OCI-LY1 (cell line): ENCODE measurements at regions not wholly inside any gene's neighbourhood (a gene's known extent, or its start where the extent isn't known, plus 50 kb on each side); places are given as distances from the start of the nearest gene placed in this dataset.

Experiments
- H2AFZ ChIP-seq: fragments of 200-600 bp; sonication (generic), shearing (Covaris generic); 2 replicates; pipeline ENCODE4 v1.6.0; 2014; ENCODE audit warnings: antibody characterized with exemption, mild to moderate bottlenecking, low read length
- H3F3A ChIP-seq: fragments of 200-600 bp; sonication (generic), shearing (Covaris generic); 2 replicates; pipeline ENCODE4 v1.6.0; 2014; ENCODE audit warnings: mild to moderate bottlenecking, antibody characterized with exemption, low read length, moderate library complexity; ENCODE audit not compliant: insufficient read depth
- H3K27ac ChIP-seq: fragments of 200-600 bp; sonication (generic); 2 replicates; pipeline ENCODE4 v1.5.1; 2014; ENCODE audit warnings: low read length, mixed run types, mild to moderate bottlenecking, low read depth; ENCODE audit not compliant: poor library complexity, severe bottlenecking
- H3K27me3 ChIP-seq: fragments of 200-600 bp; sonication (generic); 2 replicates; pipeline ENCODE4 v1.6.0; 2014; ENCODE audit warnings: antibody characterized with exemption, mild to moderate bottlenecking, low read length, moderate library complexity; ENCODE audit not compliant: insufficient read depth
- H3K36me3 ChIP-seq: fragments of 200-600 bp; sonication (generic); 2 replicates; pipeline ENCODE4 v1.6.1; 2014; ENCODE audit warnings: mild to moderate bottlenecking, antibody characterized with exemption, low read length, moderate library complexity, mixed read lengths; ENCODE audit not compliant: insufficient read depth
- H3K4me1 ChIP-seq: fragments of 200-600 bp; sonication (generic); 2 replicates; pipeline ENCODE4 v1.5.1; 2014; ENCODE audit warnings: mild to moderate bottlenecking, low read length, moderate library complexity; ENCODE audit not compliant: insufficient read depth, severe bottlenecking
- H3K4me2 ChIP-seq: fragments of 200-600 bp; sonication (generic), shearing (Covaris generic); 2 replicates; pipeline ENCODE4 v1.6.1; 2014; ENCODE audit warnings: low read length
- H3K4me3 ChIP-seq: fragments of 200-600 bp; sonication (generic); 2 replicates; pipeline ENCODE4 v1.5.1; 2014; ENCODE audit warnings: low read length, low read depth, mild to moderate bottlenecking, mixed read lengths; ENCODE audit not compliant: poor library complexity, severe bottlenecking
- H3K79me2 ChIP-seq: fragments of 200-600 bp; shearing (Covaris generic); 2 replicates; pipeline ENCODE4 v1.6.1; 2016; ENCODE audit warnings: mixed run types, low read length, mixed read lengths; ENCODE audit not compliant: insufficient read depth
- H3K9ac ChIP-seq: fragments of 200-600 bp; sonication (generic), shearing (Covaris generic); 2 replicates; pipeline ENCODE4 v1.6.1; 2014; ENCODE audit warnings: mild to moderate bottlenecking, low read length, mixed read lengths
- H3K9me2 ChIP-seq: fragments of 200-600 bp; sonication (generic), shearing (Covaris generic); 2 replicates; pipeline ENCODE4 v1.6.1; 2014; ENCODE audit warnings: low read depth, mild to moderate bottlenecking, low read length, mixed read lengths
- H3K9me3 ChIP-seq: fragments of 200-600 bp; shearing (Covaris generic); 2 replicates; pipeline ENCODE4 v1.6.1; 2014; ENCODE audit warnings: low read length, mixed read lengths
- H4K20me1 ChIP-seq: fragments of 200-600 bp; sonication (generic), shearing (Covaris generic); 2 replicates; pipeline ENCODE4 v1.6.0; 2016; ENCODE audit warnings: mild to moderate bottlenecking, low read length; ENCODE audit not compliant: insufficient read depth
- CTCF ChIP-seq: fragments of 200-600 bp; sonication (generic), shearing (Covaris generic); IDR thresholded peaks from 2 replicates; pipeline ENCODE4 v1.5.1; 2017; ENCODE audit warnings: mild to moderate bottlenecking, antibody characterized with exemption, low read length, moderate library complexity, mixed read lengths
- EZH2 ChIP-seq: fragments of 200-600 bp; sonication (generic), shearing (Covaris generic); IDR thresholded peaks from 2 replicates; pipeline ENCODE4 v1.8.0; 2017; ENCODE audit warnings: borderline replicate concordance, mixed run types, mild to moderate bottlenecking, antibody characterized with exemption, low read length, moderate library complexity, mixed read lengths

GRCh38 chr2:173431191-173431590 is 76.5 kb downstream of the CDCA7 start:
- Histone ChIP-seq H3K4me1 (no peaks in the 10 kb centered on the region), H3K36me3 (no peaks in the 10 kb centered on the region), H3K79me2 (no peaks in the 10 kb centered on the region), H3K9me2 (no peaks in the 10 kb centered on the region), H2AFZ (no peak overlapping the region), H3K27ac (no peak overlapping the region), H3K9me3 (no peaks in the 10 kb centered on the region), H3K4me2 (no peak overlapping the region), H3F3A (no peaks in the 10 kb centered on the region), H3K27me3 (0 out of 2 replicates have a peak, but pooled peaks cover 8% of the 10 kb centered on the region), H3K4me3 (no peak overlapping the region), H4K20me1 (no peaks in the 10 kb centered on the region), H3K9ac (no peak overlapping the region)
- no peak for TF ChIP-seq EZH2
- no peak for TF ChIP-seq CTCF

GRCh38 chr2:173432049-173432754 is 77.5 kb downstream of the CDCA7 start:
- TF ChIP-seq EZH2 (no peak), CTCF (no peak)
- H3K9me2 ChIP-seq, result no peaks in the 10 kb centered on the region
- 0 out of 2 replicates have a peak, but pooled peaks cover 8% of the 10 kb centered on the region for H3K27me3 ChIP-seq
- no peak overlapping the region for H2AFZ ChIP-seq
- H3K4me2 ChIP-seq, result no peak overlapping the region
- no peaks in the 10 kb centered on the region for H3K79me2 ChIP-seq
- H3K27ac ChIP-seq, result no peak overlapping the region
- no peaks in the 10 kb centered on the region for H3F3A ChIP-seq
- no peak overlapping the region for H3K4me3 ChIP-seq
- H4K20me1 ChIP-seq, result no peaks in the 10 kb centered on the region
- no peaks in the 10 kb centered on the region for H3K36me3 ChIP-seq
- no peak overlapping the region for H3K9ac ChIP-seq
- no peaks in the 10 kb centered on the region for H3K9me3 ChIP-seq
- no peaks in the 10 kb centered on the region for H3K4me1 ChIP-seq

GRCh38 chr2:173434762-173435569 is 80.3 kb downstream of the CDCA7 start:
- Histone ChIP-seq H3K4me3 (no peak overlapping the region), H4K20me1 (no peaks in the 10 kb centered on the region), H3K9me3 (no peaks in the 10 kb centered on the region), H3K9ac (no peak overlapping the region), H3K27me3 (0 out of 2 replicates have a peak, but pooled peaks cover 8% of the 10 kb centered on the region), H3K79me2 (no peaks in the 10 kb centered on the region), H3K4me1 (no peaks in the 10 kb centered on the region), H3K27ac (no peak overlapping the region), H2AFZ (no peak overlapping the region), H3K36me3 (no peaks in the 10 kb centered on the region), H3K4me2 (no peak overlapping the region), H3F3A (no peaks in the 10 kb centered on the region), H3K9me2 (no peaks in the 10 kb centered on the region)
- TF ChIP-seq CTCF, result no peak
- no peak for TF ChIP-seq EZH2
